ENCODE measurements at regions not wholly inside any gene's neighbourhood (a gene's known extent, or its start where the extent isn't known, plus 50 kb on each side); places are given as distances from the start of the nearest gene placed in this dataset.

- TF ChIP-seq CTCF (IDR thresholded peaks at IDR 0.05; ENCODE audit: low read length), result no peak
- no peak for TF ChIP-seq EZH2 (optimal IDR thresholded peaks at IDR 0.05; ENCODE audit: low read depth, low read length)
- TF ChIP-seq EZH2phosphoT487 (IDR thresholded peaks at IDR 0.05; ENCODE audit: low read length), result no peak
These were observed 601.7 kb upstream of the GBE1 start for GRCh38 chr3:82363131-82363530.

Measured in MM.1S (cell line).